ENCODE measurements at regions not wholly inside any gene's neighbourhood (a gene's known extent, or its start where the extent isn't known, plus 50 kb on each side); places are given as distances from the start of the nearest gene placed in this dataset.

GRCh38 chr18:46399303-46399702, 257.7 kb downstream of the LOXHD1 start:
- Histone ChIP-seq H3K4me1 (ENCODE audit: insufficient read depth) (peaks cover 8% of the 10 kb centered on the region), H2AFZ (no peak overlapping the region), H3K9me3 (ENCODE audit: low read depth) (no peaks in the 10 kb centered on the region), H3K4me2 (no peak overlapping the region), H3K4me3 (no peak overlapping the region), H3K9me2 (replicated peaks; ENCODE audit: insufficient read depth) (no peaks in the 10 kb centered on the region), H3K27me3 (no peaks in the 10 kb centered on the region), H4K20me1 (ENCODE audit: insufficient read depth, poor library complexity, severe bottlenecking) (no peaks in the 10 kb centered on the region), H3K36me3 (replicated peaks; ENCODE audit: insufficient read depth, low read depth) (no peaks in the 10 kb centered on the region), H3K27ac (no peak overlapping the region), H3K79me2 (no peaks in the 10 kb centered on the region)
- TF ChIP-seq EZH2 (IDR thresholded peaks at IDR 0.05; ENCODE audit: borderline replicate concordance): no peak
- TF ChIP-seq EZH2phosphoT487 (IDR thresholded peaks at IDR 0.05; ENCODE audit: low read depth, severe bottlenecking, unreplicated experiment): no peak
- TF ChIP-seq CTCF (IDR thresholded peaks at IDR 0.05; ENCODE audit: poor library complexity): no peak
- no peak for DNase-seq (ENCODE audit: low spot score)
- 85% methylated on average over 10 of the region's 11 CpGs for WGBS (ENCODE audit: low lambda C conversion rate, missing lambda C conversion rate)

GRCh38 chr18:46400449-46400848, 256.6 kb downstream of the LOXHD1 start:
- Histone ChIP-seq H3K4me1 (ENCODE audit: insufficient read depth) (peaks cover 8% of the 10 kb centered on the region), H3K4me3 (no peak overlapping the region), H3K27ac (no peak overlapping the region), H3K9me3 (ENCODE audit: low read depth) (no peaks in the 10 kb centered on the region), H3K27me3 (no peaks in the 10 kb centered on the region), H3K36me3 (replicated peaks; ENCODE audit: insufficient read depth, low read depth) (no peaks in the 10 kb centered on the region), H4K20me1 (ENCODE audit: insufficient read depth, poor library complexity, severe bottlenecking) (no peaks in the 10 kb centered on the region), H3K9me2 (replicated peaks; ENCODE audit: insufficient read depth) (no peaks in the 10 kb centered on the region), H3K4me2 (no peak overlapping the region), H3K79me2 (no peaks in the 10 kb centered on the region), H2AFZ (no peak overlapping the region)
- WGBS (ENCODE audit: low lambda C conversion rate, missing lambda C conversion rate): 97% methylated on average over 8 of the region's 8 CpGs
- TF ChIP-seq EZH2phosphoT487 (IDR thresholded peaks at IDR 0.05; ENCODE audit: low read depth, severe bottlenecking, unreplicated experiment) (no peak), CTCF (IDR thresholded peaks at IDR 0.05; ENCODE audit: poor library complexity) (no peak), EZH2 (IDR thresholded peaks at IDR 0.05; ENCODE audit: borderline replicate concordance) (no peak)
- DNase-seq (ENCODE audit: low spot score): no peak

GRCh38 chr18:46401486-46402070, 255.4 kb downstream of the LOXHD1 start:
- Histone ChIP-seq H3K27me3 (no peaks in the 10 kb centered on the region), H3K4me3 (no peak overlapping the region), H2AFZ (no peak overlapping the region), H3K9me2 (replicated peaks; ENCODE audit: insufficient read depth) (no peaks in the 10 kb centered on the region), H3K36me3 (replicated peaks; ENCODE audit: insufficient read depth, low read depth) (no peaks in the 10 kb centered on the region), H3K4me2 (no peak overlapping the region), H3K79me2 (no peaks in the 10 kb centered on the region), H3K4me1 (ENCODE audit: insufficient read depth) (peaks cover 8% of the 10 kb centered on the region), H3K9me3 (ENCODE audit: low read depth) (no peaks in the 10 kb centered on the region), H3K27ac (no peak overlapping the region), H4K20me1 (ENCODE audit: insufficient read depth, poor library complexity, severe bottlenecking) (no peaks in the 10 kb centered on the region)
- TF ChIP-seq CTCF (IDR thresholded peaks at IDR 0.05; ENCODE audit: poor library complexity) (no peak), EZH2 (IDR thresholded peaks at IDR 0.05; ENCODE audit: borderline replicate concordance) (no peak), EZH2phosphoT487 (IDR thresholded peaks at IDR 0.05; ENCODE audit: low read depth, severe bottlenecking, unreplicated experiment) (no peak)
- DNase-seq (ENCODE audit: low spot score): no peak
- WGBS (ENCODE audit: low lambda C conversion rate, missing lambda C conversion rate): 62% methylated on average over 7 of the region's 7 CpGs

Measured in hepatocyte (in vitro differentiated cells).